ENCODE measurements at regions not wholly inside any gene's neighbourhood (a gene's known extent, or its start where the extent isn't known, plus 50 kb on each side); places are given as distances from the start of the nearest gene placed in this dataset.

GRCh38 chr9:119967867-119968535, 598.8 kb upstream of the BRINP1 start:
- peak overlapping the region in 2 of 7 donors; percentile 0 to 12 for H3K27ac Mint-ChIP-seq
- no peak overlapping the region for H3K4me3 Mint-ChIP-seq
- no peak overlapping the region for H2AFZ ChIP-seq (ENCODE audit: insufficient read depth, low read depth, low read length, poor library complexity, severe bottlenecking)
- no peak overlapping the region for H3K27ac ChIP-seq (ENCODE audit: low read depth in 1 of 2, low read length in 2 of 2)
- WGBS (ENCODE audit: insufficient coverage) = 95% methylated on average over 5 of the region's 6 CpGs
- no peaks in the 10 kb centered on the region for H3K36me3 ChIP-seq (replicated peaks in 1 of 2; ENCODE audit: control insufficient read depth in 1 of 2, insufficient read depth in 2 of 2, low read length in 2 of 2)
- TF ChIP-seq CTCF (IDR thresholded peaks at IDR 0.05) = no peak
- H3K27me3 ChIP-seq (ENCODE audit: control insufficient read depth in 2 of 2, insufficient read depth in 2 of 2, low read length in 2 of 2) = no peaks in the 10 kb centered on the region
- no peaks in the 10 kb centered on the region for H3K36me3 Mint-ChIP-seq
- peaks cover 0 to 8% of the 10 kb centered on the region in 2 donors for H3K4me1 ChIP-seq (ENCODE audit: control insufficient read depth in 1 of 2, insufficient read depth in 2 of 2, low read length in 2 of 2)
- intact Hi-C loops (cut with micrococcal nuclease) = loop anchor here in 1 of 2 donors (10.0 kb wide), 1 partner anchor 497 kb away; no protein-coding TSS in a partner anchor
- H4K20me1 ChIP-seq (ENCODE audit: insufficient read depth, low read length) = no peaks in the 10 kb centered on the region
- no peak for DNase-seq
- H3K27me3 Mint-ChIP-seq (ENCODE audit: low read depth in 3 of 3) = peaks cover 2 to 11% (median 3%) of the 10 kb centered on the region in 3 donors
- H3K9ac ChIP-seq (ENCODE audit: insufficient read depth, low read length, poor library complexity, severe bottlenecking) = no peak overlapping the region
- no peaks in the 10 kb centered on the region for H3K9me3 Mint-ChIP-seq
- H3K4me3 ChIP-seq (replicated peaks in 1 of 3; ENCODE audit: low read depth in 2 of 3, low read length in 3 of 3) = no peak overlapping the region
- H3K4me2 ChIP-seq (replicated peaks; ENCODE audit: extremely low read depth, low read length, poor library complexity, severe bottlenecking) = no peak overlapping the region
- H3K9me3 ChIP-seq (replicated peaks in 1 of 2; ENCODE audit: control insufficient read depth in 1 of 2, insufficient read depth in 1 of 2, low read length in 2 of 2) = no peaks in the 10 kb centered on the region
- H3K4me1 Mint-ChIP-seq = peaks cover 6% of the 10 kb centered on the region
- no peaks in the 10 kb centered on the region for H3K79me2 ChIP-seq (ENCODE audit: insufficient read depth, low read length)

- Histone ChIP-seq H3K4me2 (replicated peaks; ENCODE audit: extremely low read depth, low read length, poor library complexity, severe bottlenecking) (no peak overlapping the region), H3K9ac (ENCODE audit: insufficient read depth, low read length, poor library complexity, severe bottlenecking) (no peak overlapping the region), H3K27ac (ENCODE audit: low read depth in 1 of 2, low read length in 2 of 2) (no peak overlapping the region), H3K36me3 (replicated peaks in 1 of 2; ENCODE audit: control insufficient read depth in 1 of 2, insufficient read depth in 2 of 2, low read length in 2 of 2) (no peaks in the 10 kb centered on the region), H3K4me3 (replicated peaks in 1 of 3; ENCODE audit: low read depth in 2 of 3, low read length in 3 of 3) (no peak overlapping the region), H3K79me2 (ENCODE audit: insufficient read depth, low read length) (no peaks in the 10 kb centered on the region), H4K20me1 (ENCODE audit: insufficient read depth, low read length) (no peaks in the 10 kb centered on the region), H3K9me3 (replicated peaks in 1 of 2; ENCODE audit: control insufficient read depth in 1 of 2, insufficient read depth in 1 of 2, low read length in 2 of 2) (no peaks in the 10 kb centered on the region), H3K27me3 (ENCODE audit: control insufficient read depth in 2 of 2, insufficient read depth in 2 of 2, low read length in 2 of 2) (no peaks in the 10 kb centered on the region), H3K4me1 (ENCODE audit: control insufficient read depth in 1 of 2, insufficient read depth in 2 of 2, low read length in 2 of 2) (peaks cover 0 to 4% of the 10 kb centered on the region in 2 donors), H2AFZ (ENCODE audit: insufficient read depth, low read depth, low read length, poor library complexity, severe bottlenecking) (no peak overlapping the region)
- DNase-seq = no peak
- Mint-ChIP-seq H3K4me1 (peaks cover 2% of the 10 kb centered on the region), H3K36me3 (no peaks in the 10 kb centered on the region), H3K4me3 (no peak overlapping the region), H3K9me3 (no peaks in the 10 kb centered on the region), H3K27ac (no peak overlapping the region), H3K27me3 (ENCODE audit: low read depth in 3 of 3) (peaks cover 0 to 13% (median 3%) of the 10 kb centered on the region in 3 donors)
- WGBS (ENCODE audit: insufficient coverage) = 19% methylated on average over 3 of the region's 5 CpGs
- TF ChIP-seq CTCF (IDR thresholded peaks at IDR 0.05) = no peak
- intact Hi-C loops (cut with micrococcal nuclease) = loop anchor here (5.0 to 10.0 kb wide), 2 partner anchors 501 to 513 kb away; no protein-coding TSS in a partner anchor
Observed at GRCh38 chr9:119963798-119964372, 594.6 kb upstream of the BRINP1 start.

Measured in CD14-positive monocyte (primary cell).